Esophagus muscularis mucosa (tissue), 4 donors: ENCODE measurements at regions not wholly inside any gene's neighbourhood (a gene's known extent, or its start where the extent isn't known, plus 50 kb on each side); places are given as distances from the start of the nearest gene placed in this dataset.

Experiments used
- DNase-seq: peaks from one replicate; pipeline ENCODE4 v3.0.0-alpha.2; 2017; ENCODE audit errors: extremely low spot score
- H3K27ac ChIP-seq, 4 donors: fragments of 200-600 bp; sonication (generic); replicated peaks in 1 of 4; 1 replicate in 3 of 4; 2 replicates in 1 of 4; pipeline ENCODE4 v1.5.1; 2016 to 2019; ENCODE audit warnings: mild to moderate bottlenecking in 1 of 4
- H3K27me3 ChIP-seq, 4 donors: fragments of 200-600 bp; sonication (generic); one replicate each; pipeline versions ENCODE4 v1.5.1 to v1.6.0; 2016 to 2019
- H3K36me3 ChIP-seq, 4 donors: fragments of 200-600 bp; sonication (generic); one replicate each; pipeline ENCODE4 v1.5.1; 2016 to 2019
- H3K4me1 ChIP-seq, 4 donors: fragments of 200-600 bp; sonication (generic); one replicate each; pipeline ENCODE4 v1.5.1; 2016 to 2019
- H3K4me3 ChIP-seq, 4 donors: fragments of 200-600 bp; sonication (generic); 1 replicate in 2 of 4; 2 replicates in 2 of 4; pipeline ENCODE4 v1.5.1; 2016 to 2019; ENCODE audit warnings: mild to moderate bottlenecking in 4 of 4, moderate library complexity in 1 of 4
- H3K9me3 ChIP-seq, 4 donors: fragments of 200-600 bp; sonication (generic); 1 replicate in 3 of 4; 2 replicates in 1 of 4; pipeline ENCODE4 v1.5.1; 2016 to 2019
- EP300 ChIP-seq: sonication (generic); formaldehyde crosslinking; IDR thresholded peaks from one replicate; pipeline ENCODE4 v1.6.1; 2017; ENCODE audit warnings: antibody characterized with exemption
- POLR2A ChIP-seq: fragments of 450-650 bp; IDR thresholded peaks from one replicate; pipeline ENCODE4 v1.6.1; 2017; ENCODE audit warnings: antibody characterized with exemption, moderate library complexity, mild to moderate bottlenecking, low read depth
- POLR2AphosphoS5 ChIP-seq, 2 donors: sonication (generic); formaldehyde crosslinking; IDR thresholded peaks; one replicate each; pipeline ENCODE4 v1.6.1; 2017; ENCODE audit warnings: antibody characterized with exemption in 2 of 2
- WGBS: methylation state at CpG from one replicate; pipeline ENCODE4 v1.1.5; 2018; 5-methylcytosine and 5-hydroxymethylcytosine counted together
- intact Hi-C: fragments of 100-400 bp; cut with DNase I; formaldehyde crosslinking; loops from one replicate; pipeline ENCODE4 v1.15.1; 2023
- TF ChIP-seq, protein P1 (sequence below), 3 experiments: fragments of 200-600 bp in 2 of 3; fragments of 450-650 bp in 1 of 3; sonication (generic) in 2 of 3; IDR thresholded peaks; one replicate each; pipeline ENCODE4 v1.5.1; 2017 to 2019; ENCODE audit warnings: antibody characterized with exemption in 3 of 3, mild to moderate bottlenecking in 2 of 3, moderate library complexity in 1 of 3

DNA sequence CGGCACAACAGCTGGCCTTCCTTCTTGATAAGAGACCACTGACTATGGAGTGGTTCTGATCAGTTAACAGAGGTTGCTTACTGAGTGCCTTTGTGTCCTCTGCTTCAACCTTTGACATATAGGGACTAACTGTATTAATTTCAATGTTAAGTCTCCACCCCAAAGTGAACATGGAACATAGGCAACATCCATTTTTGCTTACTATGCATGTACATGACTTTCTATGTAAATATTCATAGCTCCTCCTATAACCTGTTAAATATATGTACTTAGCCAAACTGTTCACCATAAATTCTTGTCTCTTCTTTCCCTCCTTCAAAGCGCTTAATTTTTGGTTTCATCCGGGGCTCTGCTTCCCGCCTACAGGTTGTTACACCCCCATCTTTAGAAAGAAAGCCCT is 334.8 kb downstream of the EPM2A start:
- intact Hi-C loops: no loop called here
- Histone ChIP-seq H3K27me3 (no peaks in the 10 kb centered on the region), H3K27ac (no peak overlapping the region), H3K36me3 (no peaks in the 10 kb centered on the region), H3K4me3 (no peak overlapping the region), H3K9me3 (no peaks in the 10 kb centered on the region), H3K4me1 (no peaks in the 10 kb centered on the region)
- TF ChIP-seq, protein P1, sequence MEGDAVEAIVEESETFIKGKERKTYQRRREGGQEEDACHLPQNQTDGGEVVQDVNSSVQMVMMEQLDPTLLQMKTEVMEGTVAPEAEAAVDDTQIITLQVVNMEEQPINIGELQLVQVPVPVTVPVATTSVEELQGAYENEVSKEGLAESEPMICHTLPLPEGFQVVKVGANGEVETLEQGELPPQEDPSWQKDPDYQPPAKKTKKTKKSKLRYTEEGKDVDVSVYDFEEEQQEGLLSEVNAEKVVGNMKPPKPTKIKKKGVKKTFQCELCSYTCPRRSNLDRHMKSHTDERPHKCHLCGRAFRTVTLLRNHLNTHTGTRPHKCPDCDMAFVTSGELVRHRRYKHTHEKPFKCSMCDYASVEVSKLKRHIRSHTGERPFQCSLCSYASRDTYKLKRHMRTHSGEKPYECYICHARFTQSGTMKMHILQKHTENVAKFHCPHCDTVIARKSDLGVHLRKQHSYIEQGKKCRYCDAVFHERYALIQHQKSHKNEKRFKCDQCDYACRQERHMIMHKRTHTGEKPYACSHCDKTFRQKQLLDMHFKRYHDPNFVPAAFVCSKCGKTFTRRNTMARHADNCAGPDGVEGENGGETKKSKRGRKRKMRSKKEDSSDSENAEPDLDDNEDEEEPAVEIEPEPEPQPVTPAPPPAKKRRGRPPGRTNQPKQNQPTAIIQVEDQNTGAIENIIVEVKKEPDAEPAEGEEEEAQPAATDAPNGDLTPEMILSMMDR (IDR thresholded peaks at IDR 0.05): no peak
- TF ChIP-seq POLR2AphosphoS5 (IDR thresholded peaks at IDR 0.05): no peak
- no peak for TF ChIP-seq EP300
- no peak for TF ChIP-seq POLR2A
- WGBS: 95% methylated on average over 4 of the region's 4 CpGs
- DNase-seq: no peak

- H3K27me3 ChIP-seq: no peaks in the 10 kb centered on the region
- no peaks in the 10 kb centered on the region for H3K4me1 ChIP-seq
- no peak overlapping the region for H3K27ac ChIP-seq
- DNase-seq: no peak
- no peaks in the 10 kb centered on the region for H3K36me3 ChIP-seq
- TF ChIP-seq POLR2AphosphoS5 (IDR thresholded peaks at IDR 0.05) (no peak), EP300 (no peak), POLR2A (no peak)
- TF ChIP-seq, protein P1 (IDR thresholded peaks at IDR 0.05): no peak
- 91% methylated on average over 5 of the region's 5 CpGs for WGBS
- H3K4me3 ChIP-seq: no peak overlapping the region
- H3K9me3 ChIP-seq: no peaks in the 10 kb centered on the region
- intact Hi-C loops: no loop called here
These were observed 330.2 kb downstream of the EPM2A start for GRCh38 chr6:145405006-145405551.

DNA sequence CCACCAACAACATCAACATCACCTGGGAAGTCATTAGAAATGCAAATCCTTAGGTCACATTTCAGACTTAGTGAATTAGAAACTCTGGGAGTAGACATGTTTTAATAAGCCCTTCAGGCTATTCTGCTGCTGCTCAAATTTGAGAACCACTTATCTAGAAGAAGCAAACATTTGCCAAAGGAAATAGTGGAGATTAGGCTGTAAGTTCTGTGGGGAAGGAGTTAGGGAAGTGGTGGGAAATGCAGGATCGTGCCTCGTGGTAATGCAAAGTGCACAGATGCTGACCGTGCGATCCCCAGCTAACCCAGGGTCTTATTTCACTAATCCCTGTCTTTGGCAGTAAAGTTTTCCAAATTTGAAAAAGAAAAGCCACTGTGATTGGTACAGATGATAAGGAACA is 328.5 kb downstream of the EPM2A start:
- Histone ChIP-seq H3K36me3 (no peaks in the 10 kb centered on the region), H3K27me3 (no peaks in the 10 kb centered on the region), H3K4me3 (no peak overlapping the region), H3K27ac (no peak overlapping the region), H3K9me3 (no peaks in the 10 kb centered on the region), H3K4me1 (no peaks in the 10 kb centered on the region)
- 67% methylated on average over 4 of the region's 4 CpGs for WGBS
- intact Hi-C loops: no loop called here
- TF ChIP-seq POLR2AphosphoS5 (IDR thresholded peaks at IDR 0.05): no peak
- no peak for TF ChIP-seq POLR2A
- TF ChIP-seq, protein P1 (IDR thresholded peaks at IDR 0.05): no peak
- no peak for TF ChIP-seq EP300
- DNase-seq: no peak

DNA sequence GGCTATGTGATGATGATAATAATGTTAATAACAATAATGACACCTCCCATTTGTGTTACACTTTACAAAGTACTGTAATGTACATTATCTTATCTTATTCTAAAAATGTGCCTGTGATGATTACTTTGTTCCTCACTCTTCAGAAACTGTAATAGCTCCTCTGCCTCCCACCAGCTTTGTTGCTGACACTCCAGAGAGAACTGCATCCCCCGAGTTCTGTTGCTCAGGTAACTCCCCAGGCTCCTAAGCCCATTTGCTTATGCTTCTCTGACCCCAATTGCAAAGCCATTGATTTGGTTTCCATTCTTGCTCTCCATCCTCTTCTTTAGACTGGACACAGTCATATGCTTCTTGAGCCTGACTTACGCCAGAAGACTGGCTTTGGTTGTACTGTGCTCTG is 319.7 kb downstream of the EPM2A start:
- Histone ChIP-seq H3K36me3 (no peaks in the 10 kb centered on the region), H3K4me1 (no peaks in the 10 kb centered on the region), H3K9me3 (no peaks in the 10 kb centered on the region), H3K4me3 (no peak overlapping the region), H3K27me3 (no peaks in the 10 kb centered on the region), H3K27ac (no peak overlapping the region)
- 84% methylated on average over 2 of the region's 2 CpGs for WGBS
- TF ChIP-seq, protein P1 (IDR thresholded peaks at IDR 0.05): no peak
- TF ChIP-seq POLR2AphosphoS5 (IDR thresholded peaks at IDR 0.05) (no peak), POLR2A (no peak), EP300 (no peak)
- intact Hi-C loops: no loop called here
- DNase-seq: no peak

GRCh38 chr6:145420599-145420998 is 314.7 kb downstream of the EPM2A start:
- Histone ChIP-seq H3K4me3 (no peak overlapping the region), H3K4me1 (no peaks in the 10 kb centered on the region), H3K36me3 (no peaks in the 10 kb centered on the region), H3K27ac (no peak overlapping the region), H3K27me3 (no peaks in the 10 kb centered on the region), H3K9me3 (no peaks in the 10 kb centered on the region)
- WGBS: 76% methylated on average over 1 of the region's 1 CpG
- no peak for DNase-seq
- TF ChIP-seq, protein P1 (IDR thresholded peaks at IDR 0.05): no peak
- no peak for TF ChIP-seq EP300
- TF ChIP-seq POLR2A: no peak
- no peak for TF ChIP-seq POLR2AphosphoS5 (IDR thresholded peaks at IDR 0.05)
- intact Hi-C loops: no loop called here
